ENCODE measurements at regions not wholly inside any gene's neighbourhood (a gene's known extent, or its start where the extent isn't known, plus 50 kb on each side); places are given as distances from the start of the nearest gene placed in this dataset.

DNA sequence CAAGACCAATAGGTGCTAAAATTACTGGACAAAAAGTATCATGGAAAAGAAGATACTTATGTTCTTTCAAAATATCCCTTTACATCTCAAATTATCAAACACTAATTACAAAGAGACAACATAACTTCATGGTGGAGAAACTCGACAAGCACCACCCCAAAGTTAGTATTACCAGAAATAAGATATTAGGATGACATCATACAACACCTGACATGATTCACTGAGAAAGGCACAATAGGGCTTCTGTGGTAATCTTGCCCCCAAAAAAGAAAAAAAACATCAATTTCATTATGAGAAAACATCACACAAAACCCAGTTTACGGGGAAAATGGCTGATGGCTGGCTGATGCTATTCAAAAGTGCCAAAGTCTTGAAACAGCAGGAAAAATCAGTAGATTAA lies 1781.7 kb upstream of the PCDH10 start:
- TF ChIP-seq, protein P1, sequence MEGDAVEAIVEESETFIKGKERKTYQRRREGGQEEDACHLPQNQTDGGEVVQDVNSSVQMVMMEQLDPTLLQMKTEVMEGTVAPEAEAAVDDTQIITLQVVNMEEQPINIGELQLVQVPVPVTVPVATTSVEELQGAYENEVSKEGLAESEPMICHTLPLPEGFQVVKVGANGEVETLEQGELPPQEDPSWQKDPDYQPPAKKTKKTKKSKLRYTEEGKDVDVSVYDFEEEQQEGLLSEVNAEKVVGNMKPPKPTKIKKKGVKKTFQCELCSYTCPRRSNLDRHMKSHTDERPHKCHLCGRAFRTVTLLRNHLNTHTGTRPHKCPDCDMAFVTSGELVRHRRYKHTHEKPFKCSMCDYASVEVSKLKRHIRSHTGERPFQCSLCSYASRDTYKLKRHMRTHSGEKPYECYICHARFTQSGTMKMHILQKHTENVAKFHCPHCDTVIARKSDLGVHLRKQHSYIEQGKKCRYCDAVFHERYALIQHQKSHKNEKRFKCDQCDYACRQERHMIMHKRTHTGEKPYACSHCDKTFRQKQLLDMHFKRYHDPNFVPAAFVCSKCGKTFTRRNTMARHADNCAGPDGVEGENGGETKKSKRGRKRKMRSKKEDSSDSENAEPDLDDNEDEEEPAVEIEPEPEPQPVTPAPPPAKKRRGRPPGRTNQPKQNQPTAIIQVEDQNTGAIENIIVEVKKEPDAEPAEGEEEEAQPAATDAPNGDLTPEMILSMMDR (IDR thresholded peaks at IDR 0.05; ENCODE audit: low read depth, low read length), result no peak
- TF ChIP-seq EZH2phosphoT487 (IDR thresholded peaks at IDR 0.05; ENCODE audit: low read depth), result no peak

All from OCI-LY3 (cell line).